Thyroid gland (tissue), 4 donors: ENCODE measurements at regions not wholly inside any gene's neighbourhood (a gene's known extent, or its start where the extent isn't known, plus 50 kb on each side); places are given as distances from the start of the nearest gene placed in this dataset.

Experiments used
- DNase-seq, 2 donors: peaks; one replicate each; pipeline ENCODE4 v3.0.0-alpha.2; 2019
- H3K27ac ChIP-seq, 3 donors: fragments of 200-600 bp; sonication (generic); 1 replicate in 2 of 3; 2 replicates in 1 of 3; pipeline ENCODE4 v1.5.1; 2016 to 2019; ENCODE audit warnings: mild to moderate bottlenecking in 1 of 3, moderate library complexity in 1 of 3
- H3K27me3 ChIP-seq: fragments of 200-600 bp; sonication (generic); one replicate; pipeline ENCODE4 v1.5.1; 2019
- H3K36me3 ChIP-seq, 2 donors: fragments of 200-600 bp; sonication (generic); one replicate each; pipeline ENCODE4 v1.5.1; 2016 to 2019
- H3K4me1 ChIP-seq, 2 donors: fragments of 200-600 bp; sonication (generic); one replicate each; pipeline ENCODE4 v1.5.1; 2017 to 2019
- H3K4me3 ChIP-seq, 3 donors: fragments of 200-600 bp; sonication (generic); replicated peaks in 1 of 3; 1 replicate in 2 of 3; 2 replicates in 1 of 3; pipeline ENCODE4 v1.5.1; 2016; ENCODE audit warnings: mild to moderate bottlenecking in 1 of 3
- H3K9me3 ChIP-seq: fragments of 200-600 bp; sonication (generic); one replicate; pipeline ENCODE4 v1.5.1; 2017
- POLR2A ChIP-seq, 2 donors: fragments of 450-650 bp; IDR thresholded peaks; one replicate each; pipeline ENCODE4 v1.6.1; 2017; ENCODE audit warnings: antibody characterized with exemption in 2 of 2, mild to moderate bottlenecking in 2 of 2, moderate library complexity in 1 of 2
- WGBS, 2 donors: methylation state at CpG; one replicate each; pipeline ENCODE4 v1.1.5; 2017; 5-methylcytosine and 5-hydroxymethylcytosine counted together
- intact Hi-C: fragments of 100-400 bp; cut with DNase I; formaldehyde crosslinking; loops from one replicate; pipeline ENCODE4 v1.15.1; 2023
- TF ChIP-seq, protein P1 (sequence below), 6 experiments: fragments of 200-600 bp in 3 of 6; fragments of 450-650 bp in 3 of 6; sonication (generic) in 3 of 6; IDR thresholded peaks; one replicate each; pipeline ENCODE4 v1.5.1; 2016 to 2019; ENCODE audit warnings: antibody characterized with exemption in 6 of 6, mild to moderate bottlenecking in 2 of 6, inconsistent platforms in 1 of 6, moderate library complexity in 1 of 6

DNA sequence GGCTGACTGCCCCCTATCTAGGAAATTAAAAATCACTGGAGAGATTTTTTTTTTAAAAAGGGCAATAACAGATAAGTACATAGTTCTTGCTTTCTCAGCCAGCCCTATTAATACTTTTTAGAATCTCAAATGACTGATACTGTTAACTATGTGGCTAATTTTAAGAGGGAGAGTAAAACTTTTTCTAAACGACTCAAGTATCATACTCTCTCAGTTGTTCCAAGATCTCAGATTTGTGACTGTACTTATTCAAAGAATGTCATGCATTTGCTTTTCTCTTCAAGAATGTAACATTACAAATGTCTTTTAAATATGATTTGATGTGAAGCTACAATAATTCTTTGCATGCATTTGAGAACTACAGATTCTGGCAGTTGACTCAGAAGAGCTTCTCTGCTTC, 55.4 kb upstream of the RAB11FIP2 start:
- Histone ChIP-seq H3K9me3 (no peaks in the 10 kb centered on the region), H3K4me1 (peaks cover 5 to 9% of the 10 kb centered on the region in 2 donors), H3K36me3 (no peaks in the 10 kb centered on the region), H3K4me3 (no peak overlapping the region), H3K27ac (peak overlapping the region in 1 of 3 donors; percentile 37), H3K27me3 (no peaks in the 10 kb centered on the region)
- no peak for TF ChIP-seq POLR2A (IDR thresholded peaks at IDR 0.05)
- TF ChIP-seq, protein P1, sequence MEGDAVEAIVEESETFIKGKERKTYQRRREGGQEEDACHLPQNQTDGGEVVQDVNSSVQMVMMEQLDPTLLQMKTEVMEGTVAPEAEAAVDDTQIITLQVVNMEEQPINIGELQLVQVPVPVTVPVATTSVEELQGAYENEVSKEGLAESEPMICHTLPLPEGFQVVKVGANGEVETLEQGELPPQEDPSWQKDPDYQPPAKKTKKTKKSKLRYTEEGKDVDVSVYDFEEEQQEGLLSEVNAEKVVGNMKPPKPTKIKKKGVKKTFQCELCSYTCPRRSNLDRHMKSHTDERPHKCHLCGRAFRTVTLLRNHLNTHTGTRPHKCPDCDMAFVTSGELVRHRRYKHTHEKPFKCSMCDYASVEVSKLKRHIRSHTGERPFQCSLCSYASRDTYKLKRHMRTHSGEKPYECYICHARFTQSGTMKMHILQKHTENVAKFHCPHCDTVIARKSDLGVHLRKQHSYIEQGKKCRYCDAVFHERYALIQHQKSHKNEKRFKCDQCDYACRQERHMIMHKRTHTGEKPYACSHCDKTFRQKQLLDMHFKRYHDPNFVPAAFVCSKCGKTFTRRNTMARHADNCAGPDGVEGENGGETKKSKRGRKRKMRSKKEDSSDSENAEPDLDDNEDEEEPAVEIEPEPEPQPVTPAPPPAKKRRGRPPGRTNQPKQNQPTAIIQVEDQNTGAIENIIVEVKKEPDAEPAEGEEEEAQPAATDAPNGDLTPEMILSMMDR (IDR thresholded peaks at IDR 0.05) = peak in 2 of 6 experiments; percentile 14 to 24
- WGBS, 2 donors = 20 to 29% methylated on average over 1 of the region's 1 CpG
- no peak for DNase-seq
- intact Hi-C loops = no loop called here

DNA sequence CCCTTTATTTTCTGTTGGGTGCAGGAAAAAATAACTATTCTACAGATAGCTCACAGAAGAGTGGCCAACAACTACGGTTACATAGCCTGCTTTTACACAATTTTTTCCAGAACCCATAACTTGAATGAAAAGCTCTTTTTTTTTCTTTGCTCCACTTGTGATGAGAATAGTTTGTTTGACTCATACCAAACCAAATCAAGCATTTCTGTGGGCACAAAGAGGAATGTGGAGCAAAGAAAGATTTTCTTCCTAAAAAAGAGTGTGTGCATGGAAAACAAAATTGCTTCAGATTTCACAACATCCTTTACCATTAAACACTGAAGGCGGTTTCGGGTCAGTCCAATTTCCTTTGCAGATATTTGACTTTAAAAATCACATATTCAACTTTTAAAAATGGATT, 54.8 kb upstream of the RAB11FIP2 start:
- no peak overlapping the region for H3K4me3 ChIP-seq
- no peaks in the 10 kb centered on the region for H3K36me3 ChIP-seq
- no peaks in the 10 kb centered on the region for H3K9me3 ChIP-seq
- H3K27ac ChIP-seq = peak overlapping the region in 2 of 3 donors; percentile 25 to 34
- DNase-seq = no peak
- 37 to 40% methylated on average over 3 of the region's 3 CpGs for WGBS, 2 donors
- H3K4me1 ChIP-seq = peaks cover 5 to 9% of the 10 kb centered on the region in 2 donors
- no peak for TF ChIP-seq POLR2A (IDR thresholded peaks at IDR 0.05)
- TF ChIP-seq, protein P1 (IDR thresholded peaks at IDR 0.05) = no peak
- no peaks in the 10 kb centered on the region for H3K27me3 ChIP-seq
- intact Hi-C loops = no loop called here
